NCI-H187 treated with DMSO at 0.1 percent for 48 hours (cell line): ENCODE measurements at regions not wholly inside any gene's neighbourhood (a gene's known extent, or its start where the extent isn't known, plus 50 kb on each side); places are given as distances from the start of the nearest gene placed in this dataset.

Experiments
- DNase-seq: peaks from one replicate; lab custom pipeline; 2025; lab: John Stamatoyannopoulos, UW

- no peak for DNase-seq
Measured at GRCh38 chr3:18044191-18044590, 301.8 kb upstream of the TBC1D5 start.

GRCh38 chr3:18036450-18036815 is 294.0 kb upstream of the TBC1D5 start:
- no peak for DNase-seq

GRCh38 chr3:18035641-18036449 is 293.4 kb upstream of the TBC1D5 start:
- no peak for DNase-seq

- DNase-seq, result peak; percentile 50
Measured at GRCh38 chr3:18033581-18034108, 291.2 kb upstream of the TBC1D5 start.

- no peak for DNase-seq
Measured at GRCh38 chr3:18030371-18030870, 288.0 kb upstream of the TBC1D5 start.

- no peak for DNase-seq
Measured at GRCh38 chr3:18027161-18027939, 284.9 kb upstream of the TBC1D5 start.

GRCh38 chr3:18024715-18025114 is 282.3 kb upstream of the TBC1D5 start:
- no peak for DNase-seq

GRCh38 chr3:18019161-18019495 is 276.7 kb upstream of the TBC1D5 start:
- DNase-seq, result no peak

- no peak for DNase-seq
Measured at GRCh38 chr3:18018491-18019160, 276.2 kb upstream of the TBC1D5 start.

- no peak for DNase-seq
Measured at GRCh38 chr3:18016366-18016765, 273.9 kb upstream of the TBC1D5 start.

GRCh38 chr3:18012933-18013332 is 270.5 kb upstream of the TBC1D5 start:
- no peak for DNase-seq

- no peak for DNase-seq
Measured at GRCh38 chr3:18012436-18012835, 270.0 kb upstream of the TBC1D5 start.

- DNase-seq, result no peak
Measured at GRCh38 chr3:18011387-18011786, 269.0 kb upstream of the TBC1D5 start.

GRCh38 chr3:18010001-18010400 is 267.6 kb upstream of the TBC1D5 start:
- DNase-seq, result no peak

GRCh38 chr3:18008706-18009368 is 266.4 kb upstream of the TBC1D5 start:
- DNase-seq, result no peak

- no peak for DNase-seq
Measured at GRCh38 chr3:18007980-18008379, 265.5 kb upstream of the TBC1D5 start.

- no peak for DNase-seq
Measured at GRCh38 chr3:17995769-17996168, 253.3 kb upstream of the TBC1D5 start.

- no peak for DNase-seq
Measured at GRCh38 chr3:17994167-17994566, 251.7 kb upstream of the TBC1D5 start.

GRCh38 chr3:17990390-17990789 is 248.0 kb upstream of the TBC1D5 start:
- DNase-seq, result no peak

GRCh38 chr3:17986348-17986816 is 244.0 kb upstream of the TBC1D5 start:
- no peak for DNase-seq

GRCh38 chr3:17985658-17986347 is 243.4 kb upstream of the TBC1D5 start:
- DNase-seq, result no peak
